Left lobe of liver (tissue), 2 donors: ENCODE measurements at regions not wholly inside any gene's neighbourhood (a gene's known extent, or its start where the extent isn't known, plus 50 kb on each side); places are given as distances from the start of the nearest gene placed in this dataset.
"Not testable (repeated sequence)": the region's sequence is repeated elsewhere in the genome, so short reads cannot be mapped to it uniquely, and the experiment has no call there.

Experiments used
- ATAC-seq: fragments of 200-7000 bp; cut with Tn5 transposase; one replicate; pipeline ENCODE4 v1.9.1; 2020; ENCODE audit warnings: mild to moderate bottlenecking, moderate library complexity
- DNase-seq: peaks from one replicate; pipeline ENCODE4 v3.0.0-alpha.2; 2020; ENCODE audit warnings: low spot score
- donor health status: DM: no; HTN: no; CAD: no; lungs with moderate emphysema.
- donor health status: DM: no; HTN: yes; CAD: no.

GRCh38 chr6:80946402-80946801 lies 806.1 kb downstream of the TENT5A start:
- DNase-seq (no peak), ATAC-seq (no peak)

GRCh38 chr6:80942911-80943310 lies 809.6 kb downstream of the TENT5A start:
- ATAC-seq (no peak), DNase-seq (no peak)

- no peak for ATAC-seq
- DNase-seq, result no peak
Measured at GRCh38 chr6:80940976-80941375, 811.5 kb downstream of the TENT5A start.

- ATAC-seq, result no peak
Measured at GRCh38 chr6:80940571-80940970, 811.9 kb downstream of the TENT5A start.

GRCh38 chr6:80939898-80940297 lies 812.6 kb downstream of the TENT5A start:
- ATAC-seq (no peak), DNase-seq (no peak)

More at GRCh38 chr6:80940571-80940970, 811.9 kb downstream of the TENT5A start:
- DNase-seq, result no peak

- no peak for ATAC-seq
Measured at GRCh38 chr6:80939480-80939879, 813.0 kb downstream of the TENT5A start.

GRCh38 chr6:80938131-80938530 lies 814.4 kb downstream of the TENT5A start:
- no peak for DNase-seq
- no peak for ATAC-seq

More at GRCh38 chr6:80939480-80939879, 813.0 kb downstream of the TENT5A start:
- DNase-seq, result no peak

- ATAC-seq, result no peak
- no peak for DNase-seq
Measured at GRCh38 chr6:80932359-80932758, 820.1 kb downstream of the TENT5A start.

- no peak for ATAC-seq
- no peak for DNase-seq
Measured at GRCh38 chr6:80930376-80930775, 822.1 kb downstream of the TENT5A start.

- DNase-seq (no peak), ATAC-seq (no peak)
Measured at GRCh38 chr6:80923816-80924215, 817.3 kb downstream of the BCKDHB start.

- no peak for DNase-seq
- ATAC-seq, result no peak
Measured at GRCh38 chr6:80922916-80923455, 816.5 kb downstream of the BCKDHB start.

- DNase-seq, result no peak
Measured at GRCh38 chr6:80921861-80922460, 815.5 kb downstream of the BCKDHB start.

GRCh38 chr6:80907831-80908230 lies 801.4 kb downstream of the BCKDHB start:
- no peak for ATAC-seq
- no peak for DNase-seq

More at GRCh38 chr6:80921861-80922460, 815.5 kb downstream of the BCKDHB start:
- no peak for ATAC-seq

- no peak for ATAC-seq
- no peak for DNase-seq
Measured at GRCh38 chr6:80903711-80904110, 797.2 kb downstream of the BCKDHB start.

- DNase-seq (no peak), ATAC-seq (no peak)
Measured at GRCh38 chr6:80886475-80886874, 780.0 kb downstream of the BCKDHB start.

- ATAC-seq (peak; percentile 60), DNase-seq (no peak)
Measured at GRCh38 chr6:80872951-80873308, 766.5 kb downstream of the BCKDHB start.

- ATAC-seq (peak; percentile 99), DNase-seq (peak; percentile 88)
Measured at GRCh38 chr6:80872199-80872950, 765.9 kb downstream of the BCKDHB start.

- DNase-seq (no peak), ATAC-seq (no peak)
Measured at GRCh38 chr6:80862756-80863155, 756.3 kb downstream of the BCKDHB start.

GRCh38 chr6:80860107-80860506 lies 753.6 kb downstream of the BCKDHB start:
- no peak for ATAC-seq
- no peak for DNase-seq

- ATAC-seq, DNase-seq: not testable (repeated sequence)
Measured at GRCh38 chr6:80847973-80848372, 741.5 kb downstream of the BCKDHB start.

GRCh38 chr6:80832337-80832736 lies 725.9 kb downstream of the BCKDHB start:
- DNase-seq, result no peak

GRCh38 chr6:80793411-80793810 lies 686.9 kb downstream of the BCKDHB start:
- ATAC-seq (no peak), DNase-seq (no peak)

More at GRCh38 chr6:80832337-80832736, 725.9 kb downstream of the BCKDHB start:
- no peak for ATAC-seq
